HAP-1 (cell line): ENCODE measurements at regions not wholly inside any gene's neighbourhood (a gene's known extent, or its start where the extent isn't known, plus 50 kb on each side); places are given as distances from the start of the nearest gene placed in this dataset.

Experiments used
- DNase-seq, 2 experiments: peaks; one replicate each; pipeline ENCODE4 v3.0.0-alpha.2; 2016 to 2020; ENCODE audit warnings: low spot score in 2 of 2
- H3K27me3 ChIP-seq: fragments of 250-450 bp; sonication (Bioruptor Pico); 2 replicates; pipeline ENCODE4 v1.5.1; 2020; ENCODE audit warnings: low read depth, mild to moderate bottlenecking, moderate library complexity
- H3K36me3 ChIP-seq: fragments of 250-450 bp; sonication (Bioruptor Pico); replicated peaks from 2 replicates; pipeline ENCODE4 v1.5.1; 2020; ENCODE audit warnings: mild to moderate bottlenecking
- H3K4me1 ChIP-seq: fragments of 250-450 bp; sonication (Bioruptor Pico); 2 replicates; pipeline ENCODE4 v1.5.1; 2020; ENCODE audit warnings: mild to moderate bottlenecking
- H3K4me3 ChIP-seq: fragments of 250-450 bp; sonication (Bioruptor Pico); 2 replicates; pipeline ENCODE4 v1.5.1; 2020; ENCODE audit warnings: mild to moderate bottlenecking, moderate library complexity
- H3K9me3 ChIP-seq: fragments of 250-450 bp; sonication (Bioruptor Pico); 2 replicates; pipeline ENCODE4 v1.5.1; 2020; ENCODE audit warnings: mild to moderate bottlenecking, moderate library complexity
- in situ Hi-C: fragments of 300-500 bp; cut with MboI; formaldehyde crosslinking; loops from 3 replicates; pipeline ENCODE4 v1.14.3; 2020; ENCODE audit warnings: low sequenced_read_pairs, inconsistent platforms, mixed read lengths

DNA sequence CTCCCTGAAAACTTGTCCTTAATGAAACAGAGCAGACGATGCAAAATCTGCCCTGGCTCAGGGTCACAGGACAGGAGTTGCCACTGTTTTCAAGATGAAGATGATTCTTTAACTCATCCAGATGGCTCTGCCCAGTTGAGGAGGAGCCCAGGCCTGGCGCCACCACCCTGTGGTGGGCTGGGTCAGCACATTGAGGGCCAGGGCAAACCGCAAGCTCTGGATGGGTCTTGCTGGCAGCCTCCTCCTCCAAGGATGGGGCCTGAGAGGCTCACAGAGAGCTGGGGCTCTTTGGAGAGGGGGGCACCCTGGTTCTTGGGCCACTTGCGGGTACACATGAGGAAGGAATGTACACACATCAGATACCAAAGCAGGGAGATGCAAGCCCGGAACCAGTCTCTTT is 158.2 kb downstream of the NUAK1 start:
- DNase-seq, result no peak
- H3K36me3 ChIP-seq, result no peaks in the 10 kb centered on the region
- no peak overlapping the region for H3K4me3 ChIP-seq
- peaks cover 3% of the 10 kb centered on the region for H3K4me1 ChIP-seq
- no peaks in the 10 kb centered on the region for H3K27me3 ChIP-seq
- in situ Hi-C loops, result no loop called here
- H3K9me3 ChIP-seq, result peaks cover 2% of the 10 kb centered on the region; the same call in 1 of the 2 replicates

DNA sequence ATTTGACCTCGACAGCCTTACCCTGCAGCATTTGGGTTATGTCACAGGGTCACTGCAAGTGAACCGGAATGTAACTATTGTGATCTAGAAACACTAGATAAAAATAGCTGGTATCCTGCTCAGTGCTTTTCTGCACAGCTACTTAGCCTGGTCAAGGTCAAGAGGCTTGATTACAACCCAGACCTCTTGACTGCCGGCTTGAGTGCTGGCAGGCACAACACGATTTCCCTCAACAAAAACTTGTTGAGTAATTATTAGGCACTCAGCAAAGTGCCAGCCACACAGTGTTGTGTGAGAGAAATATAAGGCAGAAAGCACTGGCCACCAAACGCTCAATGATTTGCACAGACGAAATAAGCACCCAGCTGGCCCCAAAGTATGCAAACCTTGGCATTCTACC is 156.7 kb downstream of the NUAK1 start:
- DNase-seq, result no peak
- no peaks in the 10 kb centered on the region for H3K27me3 ChIP-seq
- peaks cover 3% of the 10 kb centered on the region for H3K4me1 ChIP-seq
- no peak overlapping the region for H3K4me3 ChIP-seq
- no peaks in the 10 kb centered on the region for H3K36me3 ChIP-seq
- peaks cover 2% of the 10 kb centered on the region; the same call in 1 of the 2 replicates for H3K9me3 ChIP-seq
- in situ Hi-C loops, result no loop called here

DNA sequence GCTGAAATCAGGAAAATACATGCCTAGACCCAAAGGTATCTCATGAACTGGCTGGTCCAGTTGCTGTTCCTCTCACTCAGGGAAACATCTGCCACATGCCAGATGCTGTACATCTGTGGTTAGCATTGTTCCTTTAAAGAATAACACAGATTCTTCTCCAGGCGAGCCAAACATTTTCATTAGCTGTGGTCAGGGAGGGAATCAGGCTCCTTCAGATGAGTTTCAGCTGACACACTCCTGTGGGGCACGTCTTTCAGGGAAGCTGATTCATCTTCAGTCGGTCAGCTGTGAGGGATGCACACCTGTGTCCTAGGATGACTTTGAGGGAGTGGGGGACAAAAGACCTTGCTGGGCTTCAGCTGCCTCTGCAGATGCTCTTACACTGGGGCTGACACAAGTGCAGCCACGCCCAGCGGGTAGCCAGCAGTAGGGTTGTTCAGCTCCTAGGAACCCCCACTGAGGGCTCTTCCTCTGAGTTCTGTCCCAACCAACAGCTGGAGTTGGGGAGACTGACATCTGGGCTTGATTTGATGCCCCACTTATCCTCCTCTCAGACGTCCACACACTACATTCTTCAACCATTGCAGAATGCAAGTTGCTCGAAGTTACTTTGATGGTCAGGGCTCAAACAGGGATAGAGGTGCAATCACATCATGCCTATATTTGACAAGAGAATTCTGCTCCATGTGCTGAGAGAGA is 155.0 kb downstream of the NUAK1 start:
- H3K4me1 ChIP-seq, result peaks cover 3% of the 10 kb centered on the region
- no peak for DNase-seq
- peaks cover 2% of the 10 kb centered on the region; the same call in 1 of the 2 replicates for H3K9me3 ChIP-seq
- no peak overlapping the region for H3K4me3 ChIP-seq
- no peaks in the 10 kb centered on the region for H3K36me3 ChIP-seq
- in situ Hi-C loops, result no loop called here
- no peaks in the 10 kb centered on the region for H3K27me3 ChIP-seq

DNA sequence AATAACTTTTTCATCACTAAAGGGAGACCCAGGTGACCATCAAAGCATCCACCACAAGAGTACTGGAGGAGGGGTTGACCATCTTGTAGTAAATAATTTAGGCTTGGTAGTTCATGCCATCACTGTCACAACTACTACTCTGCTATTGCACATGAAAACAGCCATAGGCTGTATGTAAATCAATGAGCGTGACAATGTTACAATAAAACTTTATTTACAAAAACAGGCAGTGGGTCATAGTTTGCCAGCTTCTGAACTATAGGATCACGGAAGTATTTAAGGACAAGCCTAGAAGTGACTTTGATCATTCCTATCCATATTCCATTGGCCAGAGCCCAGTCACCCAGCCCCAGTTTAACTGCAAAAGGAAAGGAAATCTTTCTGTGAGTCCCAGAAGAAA is 153.4 kb downstream of the NUAK1 start:
- Histone ChIP-seq H3K36me3 (no peaks in the 10 kb centered on the region), H3K9me3 (peaks cover 2% of the 10 kb centered on the region; the same call in 1 of the 2 replicates), H3K4me3 (no peak overlapping the region), H3K4me1 (peaks cover 3% of the 10 kb centered on the region), H3K27me3 (no peaks in the 10 kb centered on the region)
- in situ Hi-C loops, result no loop called here
- no peak for DNase-seq

DNA sequence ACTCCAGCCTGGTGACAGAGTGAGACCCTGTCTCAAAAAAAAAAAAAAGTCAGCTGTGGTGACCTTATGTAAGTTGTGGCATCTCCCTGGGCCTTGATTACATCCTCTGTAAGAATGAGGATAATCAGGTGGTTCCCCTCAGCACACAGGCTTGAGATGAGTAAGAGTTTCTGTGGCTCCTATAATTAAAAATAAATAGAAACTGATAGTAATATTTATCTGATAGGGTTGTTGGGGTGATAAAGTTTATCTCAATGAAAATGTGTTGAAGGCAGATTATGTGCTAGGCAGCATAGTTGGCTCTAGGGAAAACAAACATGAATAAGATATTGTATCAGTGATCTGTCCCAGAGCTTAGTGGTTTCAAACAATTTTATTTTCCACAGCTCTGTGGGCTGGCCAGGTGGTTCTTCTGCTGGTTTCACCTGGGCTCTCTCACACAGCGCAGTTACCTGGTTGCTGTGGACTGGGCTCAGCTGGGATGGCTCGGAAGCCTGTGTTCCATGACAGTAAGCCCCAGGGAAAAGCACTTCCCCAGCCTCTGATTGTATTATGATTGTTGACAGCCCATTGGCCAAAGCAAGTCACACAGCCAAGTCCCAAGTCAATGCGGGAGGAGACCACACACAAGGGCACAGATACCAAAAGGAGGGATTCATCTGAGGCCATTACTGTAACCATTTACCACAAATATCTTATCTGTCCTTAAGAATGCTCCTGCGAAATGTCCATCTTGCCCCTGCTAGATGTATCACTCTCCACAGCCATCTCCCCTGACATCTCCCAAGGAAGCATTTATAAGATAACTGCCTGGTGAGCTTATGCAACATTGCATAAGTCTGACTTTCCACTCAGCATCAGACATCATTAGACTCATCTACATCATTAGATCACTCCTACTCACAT is 151.7 kb downstream of the NUAK1 start:
- Histone ChIP-seq H3K4me1 (no peaks in the 10 kb centered on the region), H3K4me3 (no peak overlapping the region), H3K36me3 (no peaks in the 10 kb centered on the region), H3K27me3 (no peaks in the 10 kb centered on the region), H3K9me3 (no peaks in the 10 kb centered on the region)
- in situ Hi-C loops, result no loop called here
- DNase-seq, result no peak

DNA sequence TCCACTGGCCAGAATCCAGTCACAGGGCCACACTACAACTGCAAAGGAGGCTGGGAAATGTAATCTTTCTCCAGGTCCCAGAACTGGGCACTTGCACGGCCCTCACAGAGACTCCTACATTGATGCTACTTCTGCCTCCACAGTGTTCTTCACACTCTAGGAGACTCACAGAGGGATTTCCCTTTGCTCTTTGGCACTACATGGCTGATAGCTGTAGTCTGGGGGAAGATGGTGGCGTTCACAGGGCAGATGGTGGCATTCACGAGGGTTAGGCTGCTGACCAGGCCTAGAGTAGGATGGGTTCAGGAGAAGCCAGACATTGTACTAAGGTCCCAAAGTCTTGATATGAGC is 151.1 kb downstream of the NUAK1 start:
- DNase-seq, result no peak
- Histone ChIP-seq H3K9me3 (no peaks in the 10 kb centered on the region), H3K27me3 (no peaks in the 10 kb centered on the region), H3K4me1 (no peaks in the 10 kb centered on the region), H3K4me3 (no peak overlapping the region), H3K36me3 (no peaks in the 10 kb centered on the region)
- in situ Hi-C loops, result no loop called here

DNA sequence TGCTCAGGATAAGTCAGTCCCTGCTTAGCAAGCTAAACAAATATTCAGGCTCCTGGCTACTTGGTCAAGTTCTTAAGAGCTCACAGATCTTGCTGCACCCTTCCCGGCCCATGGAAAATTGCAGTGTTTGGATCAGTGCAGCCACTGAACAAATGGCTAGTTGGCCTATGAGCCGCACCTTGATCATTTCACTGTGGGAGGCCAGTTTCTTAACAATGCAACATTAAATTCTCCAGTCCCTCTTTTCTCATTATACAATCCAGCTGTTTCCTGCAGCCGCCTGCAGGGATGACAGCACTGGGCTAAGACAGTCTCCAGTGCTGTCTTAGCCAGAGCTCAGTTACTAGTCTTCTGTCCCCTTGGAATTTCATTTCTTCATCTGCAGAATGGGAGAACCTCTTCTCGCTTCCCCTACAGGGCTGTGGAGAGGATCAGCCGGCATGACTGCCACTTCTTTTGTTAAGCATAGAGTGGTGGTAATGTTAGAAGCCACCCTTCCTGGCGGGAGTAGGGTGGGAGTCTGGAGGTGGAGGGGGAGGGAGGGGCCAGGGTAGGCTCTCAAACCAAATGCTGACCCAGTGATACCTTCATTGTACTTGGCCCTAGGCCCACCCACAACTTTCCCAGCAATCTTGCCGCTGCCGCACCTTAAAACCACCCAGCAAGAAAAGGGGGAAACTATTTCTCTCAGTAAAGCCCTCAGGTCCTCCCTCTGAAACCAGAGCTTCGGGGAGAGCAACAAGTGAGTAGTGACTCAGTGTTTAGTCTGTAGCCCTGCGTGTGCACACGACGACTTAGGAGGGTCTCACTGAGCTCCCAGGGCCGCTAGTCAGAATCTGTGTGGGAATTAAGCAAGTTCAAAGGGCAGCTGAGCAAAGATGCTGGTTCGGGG is 145.7 kb downstream of the NUAK1 start:
- Histone ChIP-seq H3K4me3 (no peak overlapping the region), H3K36me3 (no peaks in the 10 kb centered on the region), H3K9me3 (no peaks in the 10 kb centered on the region), H3K4me1 (no peaks in the 10 kb centered on the region), H3K27me3 (no peaks in the 10 kb centered on the region)
- no peak for DNase-seq
- in situ Hi-C loops, result no loop called here

DNA sequence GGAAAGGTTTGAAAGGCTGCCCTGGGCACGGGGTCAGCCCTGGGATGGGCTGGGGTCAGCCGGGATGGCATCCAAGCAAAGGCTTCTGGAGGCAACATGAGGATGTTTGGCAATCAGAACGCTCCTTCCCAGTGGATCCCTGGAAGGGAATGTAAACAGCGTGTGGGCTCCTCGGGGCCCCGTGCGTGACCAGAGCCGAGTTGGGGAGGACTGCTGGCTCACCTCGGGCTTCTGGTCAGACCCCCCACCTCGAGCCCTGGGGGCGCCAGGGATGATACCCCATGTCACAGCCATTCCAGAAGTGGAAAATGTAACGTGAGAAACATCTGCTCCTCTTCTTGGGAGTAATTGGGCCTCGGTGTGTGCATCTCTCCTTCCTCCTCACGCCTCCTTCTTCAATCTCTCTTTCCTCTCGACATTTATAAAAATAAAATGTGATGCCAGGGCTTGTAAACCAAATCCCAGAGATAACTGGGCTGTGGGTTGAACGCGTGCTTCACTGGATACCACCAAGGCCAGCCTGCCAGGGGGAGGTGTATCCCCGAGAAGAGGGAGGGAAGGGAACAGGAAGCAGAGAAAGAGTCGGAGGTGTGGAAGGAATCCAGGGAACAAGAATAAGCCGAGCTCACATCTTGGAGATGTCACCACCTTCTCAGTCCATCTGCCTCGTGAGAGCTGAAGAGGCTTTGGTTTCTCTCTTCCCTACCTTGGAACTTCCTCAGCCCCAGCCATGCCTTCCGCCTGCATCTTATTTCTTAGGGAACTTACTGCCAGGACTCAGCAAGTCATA is 144.8 kb downstream of the NUAK1 start:
- DNase-seq, result no peak
- H3K27me3 ChIP-seq, result no peaks in the 10 kb centered on the region
- in situ Hi-C loops, result no loop called here
- H3K36me3 ChIP-seq, result no peaks in the 10 kb centered on the region
- H3K9me3 ChIP-seq, result no peaks in the 10 kb centered on the region
- H3K4me3 ChIP-seq, result no peak overlapping the region
- H3K4me1 ChIP-seq, result no peaks in the 10 kb centered on the region

DNA sequence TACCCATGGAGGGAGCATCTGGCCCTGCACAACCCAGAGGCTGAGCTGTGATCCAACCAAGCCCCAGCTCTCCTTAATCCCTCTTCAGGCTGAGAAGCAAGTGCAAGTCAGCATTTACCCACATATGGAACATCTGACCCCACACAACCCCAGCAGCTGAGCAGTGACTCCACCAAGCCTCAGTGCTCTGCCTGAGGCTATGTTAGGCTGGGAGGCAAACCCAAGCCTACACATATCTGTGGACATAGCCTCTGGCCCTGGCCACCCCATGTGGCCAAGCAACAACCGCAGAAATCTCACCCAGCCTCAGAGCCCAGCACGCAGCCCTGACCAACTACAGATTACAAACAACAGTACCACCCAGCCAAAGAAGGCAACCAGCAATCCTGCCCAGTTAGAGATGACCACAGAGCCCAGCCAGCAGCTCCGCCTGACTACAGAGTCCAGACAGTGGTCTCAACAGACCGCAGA is 142.8 kb downstream of the NUAK1 start:
- in situ Hi-C loops, result no loop called here
- no peak for DNase-seq
- Histone ChIP-seq H3K4me3 (no peak overlapping the region), H3K9me3 (no peaks in the 10 kb centered on the region), H3K4me1 (peaks cover 8% of the 10 kb centered on the region), H3K36me3 (no peaks in the 10 kb centered on the region), H3K27me3 (no peaks in the 10 kb centered on the region)

DNA sequence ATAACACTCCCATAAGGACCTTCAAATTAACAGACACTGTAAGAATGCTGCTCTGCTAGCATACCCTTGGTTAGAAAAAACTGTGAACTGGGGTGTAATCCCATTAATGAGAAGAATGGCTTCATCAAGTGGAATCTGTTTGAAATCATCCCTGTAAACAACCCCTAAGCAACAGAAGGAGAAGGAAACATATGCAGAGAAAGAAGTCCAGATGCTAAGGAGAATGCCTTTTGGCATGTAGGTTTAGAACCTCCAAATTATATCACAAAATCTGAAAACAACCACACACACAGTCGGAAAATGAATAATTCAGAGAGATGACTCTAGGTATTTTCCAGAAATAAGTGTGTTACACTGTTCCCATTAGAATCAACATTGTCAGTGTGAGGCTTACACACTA is 140.2 kb downstream of the NUAK1 start:
- Histone ChIP-seq H3K36me3 (no peaks in the 10 kb centered on the region), H3K4me3 (no peak overlapping the region), H3K9me3 (no peaks in the 10 kb centered on the region), H3K27me3 (no peaks in the 10 kb centered on the region), H3K4me1 (peaks cover 8% of the 10 kb centered on the region)
- in situ Hi-C loops, result no loop called here
- no peak for DNase-seq

DNA sequence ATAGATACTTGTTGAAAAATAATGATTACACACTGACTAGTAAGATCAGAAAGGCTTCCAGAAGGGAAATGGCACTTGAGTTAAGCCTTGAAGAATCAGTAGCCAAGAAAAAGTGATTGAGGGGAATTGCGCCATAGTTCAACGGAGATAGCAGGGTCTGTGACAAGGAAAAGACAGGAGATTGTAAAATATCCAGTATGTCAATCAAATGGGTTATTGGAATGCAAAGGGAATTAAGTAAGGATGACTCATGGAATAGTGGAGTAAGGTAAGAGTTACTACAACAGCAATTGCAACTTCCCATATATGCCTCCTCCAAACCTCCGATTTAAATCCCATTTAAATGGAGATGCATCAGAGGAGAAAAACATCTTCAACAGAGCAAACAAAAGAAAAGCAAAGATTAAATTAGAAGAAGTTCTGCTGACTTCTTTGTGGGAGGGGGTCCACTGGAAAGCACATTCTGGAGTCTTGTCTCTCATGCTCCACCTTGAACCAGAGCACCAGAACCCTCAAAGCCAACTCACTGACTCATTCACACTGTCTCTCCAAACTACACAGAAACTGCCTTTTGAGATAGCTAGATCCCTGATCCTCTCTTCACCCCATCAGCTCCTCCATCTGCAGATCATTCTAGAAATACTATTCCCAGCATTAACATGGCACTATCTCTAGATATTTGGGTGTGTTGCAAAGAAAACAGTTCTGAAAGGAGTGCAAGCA is 138.2 kb downstream of the NUAK1 start:
- DNase-seq, result peak in 1 of 2 experiments; percentile 6
- Histone ChIP-seq H3K27me3 (no peaks in the 10 kb centered on the region), H3K4me3 (no peak overlapping the region), H3K36me3 (no peaks in the 10 kb centered on the region), H3K9me3 (no peaks in the 10 kb centered on the region), H3K4me1 (peaks cover 8% of the 10 kb centered on the region)
- in situ Hi-C loops, result no loop called here

DNA sequence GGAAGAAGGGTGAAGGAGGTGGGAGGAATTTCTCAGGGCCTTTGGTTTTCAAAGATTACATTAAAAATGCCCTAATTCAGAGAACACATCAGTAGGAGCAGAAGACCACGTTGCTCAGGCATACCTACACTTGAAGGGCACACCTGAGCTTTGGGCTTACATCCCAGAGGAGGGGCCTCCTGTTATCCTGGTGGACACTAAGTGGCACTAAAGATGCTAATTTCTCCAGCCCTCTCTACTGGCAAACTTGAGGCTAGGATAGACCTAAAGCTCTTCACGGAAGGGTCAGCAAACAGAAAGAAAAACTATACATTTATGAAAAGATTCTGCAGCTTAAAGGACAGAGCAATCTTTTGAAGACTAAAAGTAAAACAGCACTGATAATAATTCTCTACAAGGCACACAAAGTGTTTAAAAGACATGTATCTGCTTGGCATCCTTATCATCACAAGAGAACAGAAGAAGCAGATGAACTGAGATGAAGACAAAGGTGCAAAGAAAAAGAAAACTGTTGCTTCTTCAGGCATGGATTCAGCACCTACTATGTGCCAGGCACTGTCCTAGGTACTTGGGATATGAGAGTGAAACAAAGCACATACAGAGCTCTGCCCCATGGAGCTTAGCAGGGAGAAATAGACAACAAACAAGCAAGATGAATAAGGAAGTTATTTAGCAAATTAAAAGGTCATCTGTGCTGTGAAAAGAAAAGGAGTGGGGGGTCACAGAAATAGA is 137.5 kb downstream of the NUAK1 start:
- no peaks in the 10 kb centered on the region for H3K27me3 ChIP-seq
- H3K4me1 ChIP-seq, result peaks cover 8% of the 10 kb centered on the region
- DNase-seq, result no peak
- H3K9me3 ChIP-seq, result no peaks in the 10 kb centered on the region
- in situ Hi-C loops, result no loop called here
- H3K4me3 ChIP-seq, result no peak overlapping the region
- H3K36me3 ChIP-seq, result no peaks in the 10 kb centered on the region
